ENCODE measurements at regions not wholly inside any gene's neighbourhood (a gene's known extent, or its start where the extent isn't known, plus 50 kb on each side); places are given as distances from the start of the nearest gene placed in this dataset.
"Not testable (repeated sequence)": the region's sequence is repeated elsewhere in the genome, so short reads cannot be mapped to it uniquely, and the experiment has no call there.

DNA sequence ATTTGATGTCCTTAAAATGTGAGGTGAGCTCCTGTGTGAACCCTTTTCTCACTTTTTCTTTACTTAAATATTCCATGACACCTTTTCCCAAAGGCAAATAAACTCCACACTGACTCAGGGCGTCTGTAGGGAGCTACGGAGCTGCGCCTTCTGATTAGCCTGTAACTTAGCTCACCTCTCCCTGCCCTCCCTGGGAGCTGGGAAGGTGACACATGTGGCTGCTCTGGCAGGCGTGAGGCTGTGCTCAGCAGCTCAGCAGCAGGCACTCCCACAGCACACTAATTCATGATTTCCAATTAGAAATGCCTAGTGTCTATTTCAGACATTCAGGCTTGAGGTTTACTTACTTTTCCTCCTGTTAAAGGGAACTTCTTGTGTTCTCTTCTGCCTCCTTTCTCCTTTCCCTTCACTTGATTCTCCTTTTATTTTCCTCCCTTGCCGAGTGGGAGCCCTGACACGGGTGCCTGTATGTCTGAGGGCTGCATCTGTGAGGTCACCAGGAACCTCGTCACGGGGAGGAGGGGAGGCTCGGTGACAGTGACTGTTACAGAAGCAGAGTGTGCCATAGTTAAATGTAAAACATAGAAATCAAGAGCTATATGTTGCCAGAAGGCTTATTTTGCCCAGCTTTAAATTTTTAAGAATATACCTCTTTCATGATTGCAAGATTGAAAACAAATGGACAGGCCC is 437.1 kb downstream of the DCDC2C start:
- peak; percentile 58 for DNase-seq

DNA sequence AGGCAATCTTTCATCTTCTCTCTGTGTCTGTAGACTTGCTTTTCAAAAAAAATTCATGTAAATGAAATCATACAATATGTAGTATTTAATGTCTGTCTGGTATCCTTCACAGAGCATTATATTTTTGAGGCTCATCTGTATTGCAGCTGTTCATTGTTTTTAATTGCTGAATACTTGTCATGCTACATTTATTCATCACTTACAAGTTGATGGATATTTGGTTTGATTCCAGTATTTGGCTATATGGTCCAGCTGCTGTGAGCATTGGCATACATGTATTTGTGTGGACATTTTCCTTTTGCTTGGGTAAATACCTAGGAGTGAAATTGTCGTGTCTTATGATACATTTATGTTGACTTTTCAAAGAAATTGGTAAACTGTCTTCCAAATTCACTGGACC is 441.4 kb downstream of the DCDC2C start:
- DNase-seq = no peak

- DNase-seq = no peak
Measured at GRCh38 chr2:4151521-4151920, 448.1 kb downstream of the DCDC2C start.

- no peak for DNase-seq
Measured at GRCh38 chr2:4152051-4152450, 448.7 kb downstream of the DCDC2C start.

- DNase-seq = no peak
Measured at GRCh38 chr2:4168834-4169233, 465.5 kb downstream of the DCDC2C start.

DNA sequence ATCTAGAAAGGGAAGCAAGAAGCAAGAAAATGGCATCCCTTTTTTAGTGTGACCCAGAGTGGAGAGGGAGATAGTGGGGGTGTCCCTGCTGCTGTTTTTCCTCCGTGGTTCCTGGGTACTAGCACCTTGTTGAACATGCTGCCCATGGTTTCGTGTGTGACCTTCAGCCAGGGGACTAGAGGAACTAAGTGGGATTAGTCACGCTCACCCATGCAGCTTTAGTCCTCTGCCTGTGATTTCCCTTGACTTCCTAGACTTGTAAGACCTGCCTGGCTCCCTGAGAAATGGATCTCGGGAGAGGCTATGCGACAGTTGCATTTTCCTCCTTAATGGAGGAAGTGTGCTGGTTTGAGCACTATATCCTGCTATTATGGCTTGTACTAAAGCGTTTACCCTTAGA is 471.4 kb downstream of the DCDC2C start:
- no peak for DNase-seq

DNA sequence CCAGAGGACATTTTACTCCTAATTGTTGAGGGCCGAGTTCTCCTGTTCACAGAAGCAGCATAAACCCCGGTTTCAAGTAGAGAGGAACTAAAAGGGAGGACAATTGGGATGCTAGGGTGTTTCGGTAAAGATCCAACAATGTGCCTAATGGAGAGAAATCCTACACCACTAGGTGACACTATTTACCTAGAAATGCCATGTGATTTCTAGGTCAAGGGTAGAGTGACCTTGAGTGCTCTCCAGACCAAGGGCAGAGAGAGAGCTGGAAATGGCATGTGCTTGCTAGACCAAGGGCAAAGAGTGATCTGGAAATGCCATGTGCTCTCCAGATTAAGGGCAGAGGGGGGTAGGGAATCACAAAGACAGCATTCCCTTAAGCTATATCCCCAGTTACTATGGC is 472.0 kb downstream of the DCDC2C start:
- no peak for DNase-seq

DNA sequence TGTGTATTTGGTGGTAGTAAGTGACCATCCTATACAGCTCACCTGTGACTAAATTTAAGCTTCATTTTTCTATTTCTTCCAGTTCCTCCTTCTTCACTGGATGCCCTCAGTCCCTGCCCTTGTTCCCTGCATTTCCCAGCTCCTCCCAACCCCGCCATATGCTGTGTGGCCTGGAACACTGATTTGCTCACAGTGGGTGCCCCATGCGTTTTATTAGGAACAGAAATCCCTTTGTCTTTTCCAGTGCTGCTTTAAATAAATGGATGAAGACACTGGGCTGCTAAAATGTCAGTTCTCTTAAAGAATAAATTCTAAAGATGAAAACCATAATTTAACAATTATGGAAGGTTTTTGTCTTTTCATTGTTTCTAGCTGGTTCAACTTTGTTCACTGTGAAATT is 477.3 kb downstream of the DCDC2C start:
- no peak for DNase-seq

DNA sequence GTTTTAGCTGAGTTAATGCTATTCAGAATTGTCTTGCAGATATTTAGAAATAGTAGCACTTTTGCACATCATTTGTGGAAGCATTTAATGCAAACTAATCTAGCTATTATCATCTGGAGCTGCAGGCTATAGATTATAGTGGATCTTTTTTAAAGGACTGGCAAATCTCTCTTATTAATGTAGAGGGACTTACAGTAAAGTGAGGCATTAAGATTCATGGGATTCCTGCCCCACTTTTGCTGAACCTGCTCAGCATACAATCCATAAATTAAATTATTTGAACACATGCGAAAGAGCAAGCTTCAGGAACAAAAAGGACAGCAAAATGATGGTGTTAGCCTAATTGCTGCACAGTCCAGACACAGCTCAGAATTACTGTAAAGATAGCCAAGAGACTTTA is 477.7 kb downstream of the DCDC2C start:
- DNase-seq = no peak

DNA sequence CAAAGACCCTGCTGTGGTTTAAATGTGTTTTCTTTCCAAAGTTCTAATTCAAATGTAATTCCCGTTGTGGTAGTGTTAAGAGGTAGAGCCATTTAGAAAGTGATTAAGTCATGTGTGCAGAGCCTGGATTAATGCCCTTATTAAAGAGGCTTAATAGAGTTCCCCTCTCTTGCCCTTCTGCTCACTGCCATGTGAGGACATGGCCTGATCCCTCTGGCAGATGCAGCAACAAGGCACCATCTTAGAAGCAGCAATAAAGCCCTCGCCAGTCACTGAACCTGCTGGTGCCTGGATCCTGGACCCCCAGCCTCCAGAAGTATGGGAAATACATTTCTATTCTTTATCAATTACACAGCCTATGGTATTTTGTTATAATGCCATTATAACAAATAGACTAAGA is 485.2 kb downstream of the DCDC2C start:
- DNase-seq = no peak

DNA sequence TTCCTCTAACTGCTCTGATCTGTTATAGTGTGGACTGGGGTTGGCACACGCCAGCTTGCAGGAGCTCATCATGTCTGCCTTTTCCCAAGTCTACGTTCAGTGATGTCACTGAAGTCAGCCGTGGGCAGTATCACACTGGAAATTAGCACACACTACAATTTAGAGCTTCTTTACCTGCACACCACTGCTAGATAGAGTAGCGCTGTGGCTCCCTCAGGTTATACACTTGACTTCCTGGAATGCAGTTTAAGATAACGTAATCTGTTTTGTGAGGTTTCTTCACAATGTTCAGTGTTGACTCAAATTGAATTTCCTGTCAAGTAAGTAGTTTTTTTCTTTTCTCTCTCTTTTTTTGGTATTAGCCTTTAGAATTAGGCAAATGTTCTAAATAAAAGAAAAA is 487.2 kb downstream of the DCDC2C start:
- DNase-seq = no peak

DNA sequence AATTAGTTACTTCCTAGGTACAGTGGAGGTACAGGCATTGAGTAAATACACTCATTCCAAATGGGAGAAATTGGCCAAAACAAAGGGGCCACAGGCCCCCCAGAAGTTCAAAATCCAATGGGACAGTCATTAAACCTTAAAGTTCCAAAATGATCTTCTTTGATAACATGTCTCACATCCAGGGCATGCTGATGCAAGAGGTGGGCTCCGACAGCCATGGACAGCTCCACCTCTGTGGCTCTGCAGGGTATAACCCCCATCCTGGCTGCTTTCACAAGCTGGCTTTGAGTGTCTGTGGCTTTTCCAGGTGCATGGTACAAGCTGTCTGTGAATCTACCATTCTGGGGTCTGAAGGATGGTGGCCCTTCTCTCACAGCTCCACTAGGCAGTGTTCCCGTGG is 488.7 kb downstream of the DCDC2C start:
- DNase-seq = no peak

GRCh38 chr2:4214444-4215205 is 511.2 kb downstream of the DCDC2C start:
- no peak for DNase-seq

DNA sequence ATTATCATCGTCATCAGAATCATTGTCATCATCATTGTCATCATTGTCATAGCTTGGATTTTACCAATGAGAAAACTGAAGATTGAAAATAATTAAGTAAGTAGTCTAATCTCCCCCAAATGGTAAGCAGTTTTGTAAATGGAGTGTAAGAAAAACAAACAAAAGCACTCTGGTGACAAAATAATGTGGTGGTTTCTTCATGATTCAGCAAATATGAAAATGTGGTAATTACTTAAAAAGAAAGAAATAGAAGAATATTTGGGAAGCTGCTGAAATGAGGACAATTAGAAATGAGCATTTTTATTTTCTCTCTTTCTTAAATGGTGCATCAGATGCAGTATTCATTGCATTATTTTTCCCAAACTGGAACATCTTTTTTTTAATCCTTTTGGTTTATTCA is 514.4 kb downstream of the DCDC2C start:
- no peak for DNase-seq

- DNase-seq = no peak
Measured at GRCh38 chr2:4219101-4219500, 515.7 kb downstream of the DCDC2C start.

DNA sequence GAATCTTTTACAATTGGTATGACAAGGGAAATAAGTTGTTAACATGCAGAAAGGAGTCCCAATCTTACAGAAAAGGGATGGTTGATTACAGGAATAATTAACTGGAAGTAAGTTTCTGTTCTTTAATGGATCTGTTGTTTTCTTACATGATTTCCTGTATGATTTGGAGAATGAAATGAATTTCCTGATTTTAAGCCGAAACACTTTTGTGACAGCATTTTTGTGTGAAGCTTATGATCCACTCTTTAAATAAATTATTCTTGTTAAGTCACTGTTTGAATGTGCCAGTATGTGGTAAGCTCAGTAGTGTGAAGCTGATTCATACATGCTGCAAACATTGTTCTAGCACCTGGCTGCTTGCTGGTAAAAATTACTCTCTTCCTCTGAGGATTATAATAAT is 516.2 kb downstream of the DCDC2C start:
- no peak for DNase-seq

DNA sequence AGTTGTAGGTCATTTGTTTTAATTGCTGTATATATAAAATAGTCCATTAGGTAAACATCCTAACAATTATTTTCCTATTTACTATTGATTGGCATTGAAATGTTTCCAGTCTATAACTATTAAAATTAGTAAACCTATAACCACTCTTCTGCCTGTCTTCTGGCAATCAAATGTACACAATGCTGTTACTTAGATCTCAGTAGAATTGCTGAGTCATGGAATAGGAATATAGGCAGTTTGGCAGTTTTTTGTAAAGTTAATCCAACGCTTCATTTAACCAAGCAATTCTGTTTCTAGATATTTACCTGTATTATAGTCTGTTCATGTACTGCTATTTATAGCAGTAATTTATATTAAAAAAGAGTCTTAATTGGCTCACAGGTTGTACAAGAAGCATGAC is 518.1 kb downstream of the DCDC2C start:
- DNase-seq = no peak

GRCh38 chr2:4221845-4222244 is 518.5 kb downstream of the DCDC2C start:
- DNase-seq = no peak

DNA sequence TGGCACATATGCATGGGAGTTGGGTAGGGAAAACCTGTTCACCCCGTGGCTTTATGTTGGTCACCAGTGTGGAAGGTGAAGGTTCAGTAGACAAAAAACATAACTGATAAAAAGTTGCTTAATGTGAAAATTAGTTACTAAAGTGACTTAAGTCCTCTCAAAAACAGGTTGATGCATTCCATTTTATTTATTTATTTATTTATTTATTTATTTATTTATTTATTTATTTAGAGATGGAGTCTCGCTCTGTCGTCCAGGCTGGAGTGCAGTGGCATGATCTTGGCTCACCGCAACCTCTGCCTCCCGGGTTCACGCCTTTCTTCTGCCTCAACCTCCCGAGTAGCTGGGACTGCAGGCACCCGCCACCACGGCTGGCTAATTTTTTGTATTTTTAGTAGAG is 541.0 kb downstream of the DCDC2C start:
- not testable (repeated sequence) for DNase-seq

DNA sequence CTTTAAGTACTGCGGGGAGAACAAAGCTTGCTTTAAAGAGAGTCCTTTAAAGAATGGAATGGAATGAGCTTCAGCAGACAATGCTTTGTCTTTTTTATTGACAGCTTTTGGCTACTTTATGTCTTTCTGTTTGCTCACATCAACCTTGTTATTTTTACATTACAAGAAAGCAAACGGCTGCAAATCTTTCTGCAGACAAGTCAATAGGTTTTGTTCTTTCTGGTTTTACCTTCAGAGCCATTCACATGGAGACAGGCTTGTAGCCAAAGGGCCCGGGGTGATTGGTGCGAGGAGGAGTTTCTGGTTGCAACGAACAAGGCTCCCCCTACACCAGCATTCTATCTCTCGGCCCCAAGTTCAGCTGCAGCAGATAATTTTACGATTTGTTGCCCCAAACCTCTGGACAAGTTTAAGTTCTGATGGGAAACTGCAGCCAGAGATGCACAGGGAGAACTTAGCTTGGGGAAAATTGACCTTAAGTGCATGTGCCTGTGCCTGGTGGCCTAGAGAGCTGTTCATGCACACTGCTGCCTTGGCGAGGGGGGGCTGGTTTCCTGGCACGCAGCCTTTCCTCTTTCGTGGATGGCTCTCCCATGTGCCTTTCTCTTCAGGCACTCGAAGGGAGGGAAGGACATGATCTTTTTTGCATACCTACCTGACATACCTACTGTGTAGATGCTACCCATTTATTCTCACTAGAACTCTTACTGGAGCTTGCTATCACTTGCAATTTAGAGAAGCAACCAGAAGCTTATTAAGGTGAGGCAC is 543.2 kb downstream of the DCDC2C start:
- DNase-seq = no peak

DNA sequence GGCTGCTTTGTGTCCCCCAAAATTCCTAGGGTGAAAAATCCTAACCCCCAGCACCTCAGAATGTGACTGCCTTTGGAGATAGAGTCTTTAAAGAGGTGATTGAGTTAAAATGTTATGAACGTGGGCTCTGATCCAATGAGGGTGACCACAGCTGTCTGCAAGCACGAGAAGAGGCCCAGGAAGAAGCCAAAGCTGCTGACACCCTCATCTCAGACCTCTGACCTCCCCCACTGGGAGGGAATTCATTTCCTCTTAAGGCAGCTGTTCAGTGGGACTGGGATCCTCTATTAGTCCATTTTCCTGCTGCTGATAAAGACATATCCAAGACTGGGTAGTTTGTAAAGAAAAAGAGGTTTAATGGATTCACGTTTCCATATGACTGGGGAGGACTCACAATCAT is 544.4 kb downstream of the DCDC2C start:
- no peak for DNase-seq

- no peak for DNase-seq
Measured at GRCh38 chr2:4255491-4255890, 552.1 kb downstream of the DCDC2C start.

DNA sequence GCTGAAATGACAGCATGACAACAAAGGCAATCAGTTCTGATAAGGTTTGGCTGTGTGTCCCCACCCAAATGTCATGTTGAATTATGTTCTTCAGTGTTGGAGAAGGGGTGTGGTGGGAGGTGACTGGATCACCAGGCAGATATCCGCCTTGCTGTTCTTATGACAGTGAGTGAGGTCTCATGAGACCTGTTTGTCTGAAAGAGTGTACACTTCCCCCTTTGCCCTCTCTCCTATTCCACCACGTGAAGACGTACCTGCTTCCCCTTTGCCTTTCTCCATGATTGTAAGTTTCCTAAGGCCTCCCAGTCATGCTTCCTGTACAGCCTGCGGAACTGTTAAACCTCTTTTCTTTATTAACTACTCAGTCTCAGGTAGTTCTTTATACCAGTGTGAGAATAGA is 553.0 kb downstream of the DCDC2C start:
- no peak for DNase-seq

DNA sequence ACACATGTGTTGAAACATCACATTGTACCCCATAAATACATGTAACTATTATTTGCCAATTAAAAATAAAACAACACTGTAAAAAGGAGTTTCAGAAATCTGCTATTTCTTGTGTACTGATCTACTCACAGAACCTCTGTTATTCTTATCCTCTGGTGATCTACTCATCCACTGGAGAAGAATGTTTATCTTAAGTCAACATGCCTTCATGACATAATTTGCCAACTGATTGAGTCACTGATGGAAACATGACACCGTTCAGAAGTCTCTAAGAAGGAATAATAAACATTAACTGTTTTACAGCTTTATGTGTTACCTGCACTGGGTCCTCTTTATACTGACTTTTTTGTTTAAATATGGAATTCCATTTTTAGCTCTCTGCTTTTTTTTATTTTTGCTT is 555.2 kb downstream of the DCDC2C start:
- DNase-seq = peak; percentile 19

Measured in NCI-H2171 treated with DMSO at 0.1 percent for 48 hours (cell line).